Neural cell (in vitro differentiated cells): ENCODE measurements at regions not wholly inside any gene's neighbourhood (a gene's known extent, or its start where the extent isn't known, plus 50 kb on each side); places are given as distances from the start of the nearest gene placed in this dataset.

ENCODE experiments used
- H2AFZ ChIP-seq: fragments of 200-600, 300-800 bp; sonication (generic), shearing (Covaris generic); 2 replicates; pipeline ENCODE4 v1.6.0; 2014; ENCODE audit warnings: low read depth, mild to moderate bottlenecking, antibody characterized with exemption, low read length, moderate library complexity
- H3F3A ChIP-seq: fragments of 200-600 bp; shearing (Covaris generic); 2 replicates; pipeline ENCODE4 v1.6.1; 2016; ENCODE audit warnings: mild to moderate bottlenecking, moderate library complexity, mixed read lengths, antibody characterized with exemption, low read length; ENCODE audit not compliant: insufficient read depth, poor library complexity, severe bottlenecking
- H3K27ac ChIP-seq: fragments of 200-600, 300-800 bp; sonication (generic), shearing (Covaris generic); 2 replicates; pipeline ENCODE4 v1.5.1; 2014; ENCODE audit warnings: mild to moderate bottlenecking, low read length, moderate library complexity
- H3K27me3 ChIP-seq: fragments of 300-800, 200-600 bp; sonication (generic), shearing (Covaris generic); 2 replicates; pipeline ENCODE4 v1.6.0; 2014; ENCODE audit warnings: mild to moderate bottlenecking, low read depth, low read length, moderate library complexity; ENCODE audit not compliant: insufficient read depth
- H3K36me3 ChIP-seq: fragments of 300-800, 200-600 bp; sonication (generic), shearing (Covaris generic); 2 replicates; pipeline ENCODE4 v1.5.1; 2014; ENCODE audit warnings: mild to moderate bottlenecking, antibody characterized with exemption, low read length, moderate library complexity; ENCODE audit not compliant: insufficient read depth
- H3K4me2 ChIP-seq: fragments of 300-800, 200-600 bp; sonication (generic), shearing (Covaris generic); 2 replicates; pipeline ENCODE4 v1.6.0; 2014; ENCODE audit warnings: mild to moderate bottlenecking, low read length
- H3K4me3 ChIP-seq: fragments of 300-800, 200-600 bp; sonication (generic), shearing (Covaris generic); 2 replicates; pipeline ENCODE4 v1.5.1; 2014; ENCODE audit warnings: mild to moderate bottlenecking, low read length, moderate library complexity
- H3K79me2 ChIP-seq: fragments of 200-600 bp; shearing (Covaris generic); replicated peaks from 2 replicates; pipeline ENCODE4 v1.6.0; 2014; ENCODE audit warnings: mild to moderate bottlenecking, low read length, moderate library complexity; ENCODE audit not compliant: insufficient read depth
- H3K9ac ChIP-seq: fragments of 300-800, 200-600 bp; sonication (generic), shearing (Covaris generic); 2 replicates; pipeline ENCODE4 v1.6.1; 2016; ENCODE audit warnings: mild to moderate bottlenecking, low read length, mixed read lengths
- H3K9me2 ChIP-seq: fragments of 200-600 bp; shearing (Covaris generic); 2 replicates; pipeline ENCODE4 v1.6.1; 2016; ENCODE audit warnings: mild to moderate bottlenecking, low read length, mixed read lengths; ENCODE audit not compliant: insufficient read depth
- H3K9me3 ChIP-seq: fragments of 200-600, 300-800 bp; sonication (generic), shearing (Covaris generic); 2 replicates; pipeline ENCODE4 v1.6.1; 2016; ENCODE audit warnings: mild to moderate bottlenecking, mixed run types, low read length, moderate library complexity, mixed read lengths
- H4K20me1 ChIP-seq: fragments of 200-600 bp; shearing (Covaris generic); 2 replicates; pipeline ENCODE4 v1.6.1; 2016; ENCODE audit warnings: mild to moderate bottlenecking, mixed run types; ENCODE audit not compliant: insufficient read depth
- CTCF ChIP-seq: fragments of 450-650 bp; IDR thresholded peaks from 2 replicates; pipeline ENCODE4 v1.5.1; 2014; ENCODE audit warnings: antibody characterized with exemption, mild to moderate bottlenecking, moderate library complexity; ENCODE audit not compliant: poor library complexity, severe bottlenecking
- EP300 ChIP-seq: fragments of 450-650 bp; conservative IDR thresholded peaks from 2 replicates; pipeline ENCODE4 v1.6.1; 2014; ENCODE audit warnings: antibody characterized with exemption, mild to moderate bottlenecking, moderate library complexity; ENCODE audit not compliant: poor library complexity, severe bottlenecking
- EZH2 ChIP-seq: fragments of 200-600, 300-800 bp; shearing (Covaris generic), sonication (generic); IDR thresholded peaks from 2 replicates; pipeline ENCODE4 v1.6.1; 2014; ENCODE audit warnings: antibody characterized with exemption, low read length, borderline replicate concordance, mild to moderate bottlenecking; ENCODE audit not compliant: insufficient read depth, poor library complexity, severe bottlenecking
- MXI1 ChIP-seq: fragments of 450-650 bp; conservative IDR thresholded peaks from 2 replicates; pipeline ENCODE4 v1.6.1; 2014; ENCODE audit warnings: antibody characterized with exemption, mild to moderate bottlenecking; ENCODE audit not compliant: poor library complexity, severe bottlenecking
- POLR2AphosphoS5 ChIP-seq: IDR thresholded peaks from 2 replicates; pipeline ENCODE4 v1.6.1; 2012
- RAD21 ChIP-seq: fragments of 450-650 bp; conservative IDR thresholded peaks from 2 replicates; pipeline ENCODE4 v1.6.1; 2014; ENCODE audit warnings: antibody characterized with exemption, mild to moderate bottlenecking, moderate library complexity
- REST ChIP-seq: IDR thresholded peaks from 2 replicates; pipeline ENCODE4 v1.6.1; 2012; ENCODE audit warnings: borderline replicate concordance
- SMC3 ChIP-seq: fragments of 450-650 bp; conservative IDR thresholded peaks from 2 replicates; pipeline ENCODE4 v1.6.1; 2014; ENCODE audit warnings: antibody characterized with exemption, mild to moderate bottlenecking, moderate library complexity; ENCODE audit not compliant: poor library complexity
- TAF1 ChIP-seq: IDR thresholded peaks from 2 replicates; pipeline ENCODE4 v1.6.1; 2012; ENCODE audit warnings: low read depth

GRCh38 chr22:35175392-35175791 lies 81.9 kb upstream of the HMGXB4 start:
- Histone ChIP-seq H3K36me3 (no peaks in the 10 kb centered on the region), H3K27ac (peak overlapping the region; percentile 87), H3K79me2 (no peaks in the 10 kb centered on the region), H3K9me2 (no peaks in the 10 kb centered on the region), H3K4me3 (no peak overlapping the region), H3F3A (no peaks in the 10 kb centered on the region), H3K4me2 (no peak overlapping the region), H4K20me1 (no peaks in the 10 kb centered on the region), H3K9me3 (no peaks in the 10 kb centered on the region), H2AFZ (no peak overlapping the region), H3K27me3 (no peaks in the 10 kb centered on the region), H3K9ac (peak overlapping the region; percentile 50)
- no peak for TF ChIP-seq TAF1
- no peak for TF ChIP-seq POLR2AphosphoS5
- no peak for TF ChIP-seq EP300
- TF ChIP-seq MXI1, result no peak
- no peak for TF ChIP-seq REST
- no peak for TF ChIP-seq EZH2
- no peak for TF ChIP-seq RAD21
- TF ChIP-seq CTCF, result no peak
- TF ChIP-seq SMC3, result no peak

GRCh38 chr22:35177811-35178210 lies 79.5 kb upstream of the HMGXB4 start:
- Histone ChIP-seq H3K9me2 (no peaks in the 10 kb centered on the region), H3K36me3 (no peaks in the 10 kb centered on the region), H3K4me2 (no peak overlapping the region), H4K20me1 (no peaks in the 10 kb centered on the region), H3K9me3 (no peaks in the 10 kb centered on the region), H3K9ac (no peak overlapping the region), H3K27ac (no peak overlapping the region), H3K27me3 (no peaks in the 10 kb centered on the region), H3K4me3 (no peak overlapping the region), H3K79me2 (no peaks in the 10 kb centered on the region), H2AFZ (no peak overlapping the region), H3F3A (no peaks in the 10 kb centered on the region)
- no peak for TF ChIP-seq REST
- TF ChIP-seq EZH2, result no peak
- no peak for TF ChIP-seq POLR2AphosphoS5
- TF ChIP-seq CTCF, result no peak
- TF ChIP-seq RAD21, result no peak
- no peak for TF ChIP-seq MXI1
- TF ChIP-seq SMC3, result no peak
- no peak for TF ChIP-seq TAF1
- no peak for TF ChIP-seq EP300
